ENCODE measurements at regions not wholly inside any gene's neighbourhood (a gene's known extent, or its start where the extent isn't known, plus 50 kb on each side); places are given as distances from the start of the nearest gene placed in this dataset.

DNA sequence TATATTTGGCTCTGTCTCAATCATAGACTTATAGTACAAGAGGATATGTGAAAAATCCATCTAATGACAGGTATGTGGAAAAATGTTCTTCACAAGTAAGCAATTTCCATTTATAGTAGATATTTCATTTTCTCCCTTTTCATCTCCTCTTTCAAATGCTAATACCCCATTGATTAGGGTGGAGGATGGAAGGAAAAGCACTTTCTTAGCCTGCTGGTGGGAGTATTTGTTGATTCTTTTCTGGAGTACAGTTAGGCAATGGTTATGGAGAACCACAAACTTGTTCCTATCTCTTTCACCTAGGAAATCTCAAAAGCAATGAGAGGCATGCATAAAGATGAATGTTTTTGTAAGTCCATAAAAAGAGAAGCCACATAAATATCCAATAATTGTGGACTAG lies 108.0 kb upstream of the CREB5 start:
- no peak for TF ChIP-seq POLR2A (IDR thresholded peaks at IDR 0.05)
- TF ChIP-seq, protein P1, sequence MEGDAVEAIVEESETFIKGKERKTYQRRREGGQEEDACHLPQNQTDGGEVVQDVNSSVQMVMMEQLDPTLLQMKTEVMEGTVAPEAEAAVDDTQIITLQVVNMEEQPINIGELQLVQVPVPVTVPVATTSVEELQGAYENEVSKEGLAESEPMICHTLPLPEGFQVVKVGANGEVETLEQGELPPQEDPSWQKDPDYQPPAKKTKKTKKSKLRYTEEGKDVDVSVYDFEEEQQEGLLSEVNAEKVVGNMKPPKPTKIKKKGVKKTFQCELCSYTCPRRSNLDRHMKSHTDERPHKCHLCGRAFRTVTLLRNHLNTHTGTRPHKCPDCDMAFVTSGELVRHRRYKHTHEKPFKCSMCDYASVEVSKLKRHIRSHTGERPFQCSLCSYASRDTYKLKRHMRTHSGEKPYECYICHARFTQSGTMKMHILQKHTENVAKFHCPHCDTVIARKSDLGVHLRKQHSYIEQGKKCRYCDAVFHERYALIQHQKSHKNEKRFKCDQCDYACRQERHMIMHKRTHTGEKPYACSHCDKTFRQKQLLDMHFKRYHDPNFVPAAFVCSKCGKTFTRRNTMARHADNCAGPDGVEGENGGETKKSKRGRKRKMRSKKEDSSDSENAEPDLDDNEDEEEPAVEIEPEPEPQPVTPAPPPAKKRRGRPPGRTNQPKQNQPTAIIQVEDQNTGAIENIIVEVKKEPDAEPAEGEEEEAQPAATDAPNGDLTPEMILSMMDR (IDR thresholded peaks at IDR 0.05) = no peak
- TF ChIP-seq POLR2AphosphoS5 (IDR thresholded peaks at IDR 0.05) = no peak

All from transverse colon (tissue), 4 donors.